ENCODE measurements at regions not wholly inside any gene's neighbourhood (a gene's known extent, or its start where the extent isn't known, plus 50 kb on each side); places are given as distances from the start of the nearest gene placed in this dataset.

DNA sequence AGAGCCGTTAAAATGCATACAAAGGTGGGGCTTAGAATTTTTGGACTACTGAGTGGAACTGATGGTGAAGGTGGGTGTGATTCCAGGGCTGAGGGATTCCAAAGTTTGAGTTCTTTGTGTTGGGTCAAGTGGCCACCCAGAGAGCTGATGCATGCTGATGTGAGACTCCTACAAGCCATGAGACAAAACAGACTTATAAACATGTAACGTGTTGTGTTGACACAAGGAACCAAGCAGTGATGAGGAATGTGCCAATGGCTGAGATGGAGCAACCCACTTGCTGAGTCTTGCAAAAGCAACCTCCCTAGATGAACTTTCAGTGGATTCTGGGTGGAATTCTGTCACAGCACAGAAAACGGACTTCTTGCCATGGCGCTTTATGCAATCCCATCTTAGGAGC, 289.0 kb downstream of the TLE3 start:
- no peak for DNase-seq (ENCODE audit: low read depth in 3 of 3, low spot score in 1 of 3)

DNA sequence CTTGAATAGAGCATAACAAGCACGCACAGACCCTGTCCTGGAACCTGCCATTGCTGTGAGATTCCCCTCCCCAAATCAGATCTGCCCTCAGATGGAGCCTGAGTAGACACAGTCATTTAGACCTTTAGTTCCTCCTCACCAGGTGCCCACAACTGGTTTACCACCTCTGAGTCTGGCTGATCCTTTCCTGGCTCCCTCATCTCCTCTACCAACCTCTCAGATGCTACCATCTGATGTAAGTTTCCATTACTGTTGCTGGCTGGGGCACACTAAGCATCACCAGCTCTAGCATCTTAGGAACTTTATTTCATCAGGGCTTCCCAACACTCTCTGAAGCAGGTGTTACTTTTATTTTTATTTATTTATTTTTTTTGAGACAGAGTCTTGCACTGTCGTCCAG, 288.3 kb downstream of the TLE3 start:
- DNase-seq (ENCODE audit: low read depth in 3 of 3, low spot score in 1 of 3) = no peak

DNA sequence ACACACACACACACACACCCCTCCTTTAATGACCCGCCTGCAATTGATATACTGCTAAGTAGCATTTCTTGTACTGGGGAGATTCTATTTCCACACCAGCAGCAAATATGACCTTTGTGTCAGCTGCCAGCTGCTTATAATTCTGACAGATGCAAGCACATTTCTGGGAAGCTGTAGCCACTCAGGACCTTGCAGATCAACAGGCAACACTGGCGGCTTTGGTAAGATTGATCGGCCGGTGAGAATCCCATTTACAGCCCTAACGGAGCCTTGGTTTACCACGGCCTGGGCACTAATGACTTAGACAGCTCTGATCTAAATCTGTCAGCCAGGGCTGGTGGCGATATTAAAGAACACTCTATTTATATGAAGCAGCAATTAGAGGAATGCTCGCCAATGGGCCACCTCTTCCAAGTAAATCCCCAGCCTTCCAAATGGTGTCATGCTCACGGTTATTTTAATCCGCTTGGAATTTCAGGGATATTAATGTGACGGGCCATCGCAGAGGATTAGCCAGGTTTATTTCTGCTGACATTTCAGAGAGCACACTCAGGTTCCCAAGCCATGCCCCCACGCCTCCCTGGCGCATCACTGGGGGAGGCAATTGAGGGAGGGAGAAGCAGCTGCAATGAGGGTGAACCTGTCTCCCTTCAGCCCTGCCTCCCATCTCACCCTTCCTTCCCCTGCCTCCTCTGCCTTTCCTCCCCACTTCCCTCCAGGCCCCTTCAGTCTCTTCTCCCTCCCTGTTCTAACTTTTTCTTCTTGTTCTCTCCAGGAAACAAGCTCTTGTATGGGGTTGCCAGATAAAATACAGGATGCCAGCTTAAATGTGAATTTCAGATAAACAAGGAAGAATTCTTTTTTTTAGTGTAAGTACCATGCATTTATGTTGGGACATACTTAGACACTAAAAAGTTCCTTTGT, 287.0 kb downstream of the TLE3 start:
- no peak for DNase-seq (ENCODE audit: low read depth in 3 of 3, low spot score in 1 of 3)

DNA sequence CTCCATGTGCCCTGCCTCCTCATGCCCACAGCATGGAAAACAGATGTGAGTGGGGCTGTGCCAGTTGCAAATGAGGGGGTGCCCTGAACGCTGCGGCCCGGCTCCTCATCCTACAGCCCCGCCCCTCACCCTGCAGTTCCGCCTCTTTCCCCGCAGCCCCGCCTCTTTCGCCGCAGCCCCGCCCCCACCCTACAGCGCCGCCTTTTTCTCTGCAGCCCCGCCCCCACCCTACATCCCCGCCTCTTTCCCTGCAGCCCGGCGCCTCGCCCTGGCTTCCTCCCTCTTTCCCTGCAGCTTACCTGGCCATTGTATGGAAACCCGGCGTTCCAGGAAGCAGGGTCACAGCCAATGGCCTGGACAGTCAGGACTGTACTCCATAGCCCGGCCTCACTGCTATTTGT, 284.9 kb downstream of the TLE3 start:
- no peak for DNase-seq (ENCODE audit: low read depth in 3 of 3, low spot score in 1 of 3)

DNA sequence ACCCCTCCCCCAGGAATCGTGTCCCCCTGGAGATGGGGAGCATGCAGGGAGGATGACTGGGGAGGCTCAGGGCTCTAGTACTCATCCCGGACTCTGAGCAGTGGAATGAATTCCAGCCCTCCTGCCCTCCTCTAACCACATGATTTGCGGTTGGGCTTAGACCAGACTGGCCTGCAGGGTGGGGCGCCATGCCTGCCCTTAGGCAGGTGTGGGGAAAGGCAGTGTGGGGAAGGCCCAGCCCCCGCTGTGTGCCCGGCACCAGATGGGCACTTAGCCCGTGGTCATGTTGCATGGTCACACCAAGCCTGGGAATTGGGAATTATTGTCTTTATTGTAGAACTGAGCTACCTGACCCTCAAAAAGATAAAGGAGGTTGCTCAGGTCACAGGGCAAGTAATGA, 283.8 kb downstream of the TLE3 start:
- DNase-seq (ENCODE audit: low read depth in 3 of 3, low spot score in 1 of 3) = no peak

DNA sequence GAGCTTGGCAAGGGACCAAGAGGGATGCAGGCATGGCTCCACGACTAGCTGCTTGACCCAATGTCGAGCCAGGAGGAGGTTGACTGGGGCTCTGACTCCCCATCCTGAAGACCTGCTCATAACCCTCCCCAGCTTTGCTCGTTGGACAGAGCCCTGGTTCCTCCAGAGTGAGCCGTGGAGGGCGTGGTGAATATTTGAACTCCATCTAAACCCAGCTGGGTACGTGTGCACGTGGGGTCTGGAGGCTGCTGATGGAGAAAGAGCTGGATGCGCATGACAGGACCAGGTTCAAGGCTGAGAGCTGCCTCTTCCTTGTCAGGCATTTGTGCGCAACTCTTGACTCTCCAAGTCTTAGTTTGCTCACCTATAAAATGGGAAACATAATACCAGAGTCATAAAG, 282.8 kb downstream of the TLE3 start:
- no peak for DNase-seq (ENCODE audit: low read depth in 3 of 3, low spot score in 1 of 3)

DNA sequence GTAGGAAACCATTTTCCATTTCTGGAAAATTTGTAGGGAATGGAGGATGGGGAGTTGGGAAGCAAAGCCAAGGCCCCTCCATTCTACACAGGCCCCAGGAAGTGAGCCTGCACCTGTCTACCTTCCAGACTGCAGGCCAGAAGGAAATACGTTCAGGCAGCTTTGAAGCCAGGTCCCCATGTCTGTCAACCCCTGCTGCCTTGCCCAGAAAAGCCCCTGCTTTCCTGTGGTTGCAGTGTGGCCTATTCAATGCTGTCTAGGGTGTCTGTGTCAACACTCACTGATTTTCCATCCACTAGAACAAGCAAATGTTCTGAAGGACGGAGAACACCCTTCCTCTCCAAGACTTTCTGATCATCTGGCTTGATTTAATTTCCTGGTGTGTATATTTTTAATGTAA, 281.9 kb downstream of the TLE3 start:
- no peak for DNase-seq (ENCODE audit: low read depth in 3 of 3, low spot score in 1 of 3)

DNA sequence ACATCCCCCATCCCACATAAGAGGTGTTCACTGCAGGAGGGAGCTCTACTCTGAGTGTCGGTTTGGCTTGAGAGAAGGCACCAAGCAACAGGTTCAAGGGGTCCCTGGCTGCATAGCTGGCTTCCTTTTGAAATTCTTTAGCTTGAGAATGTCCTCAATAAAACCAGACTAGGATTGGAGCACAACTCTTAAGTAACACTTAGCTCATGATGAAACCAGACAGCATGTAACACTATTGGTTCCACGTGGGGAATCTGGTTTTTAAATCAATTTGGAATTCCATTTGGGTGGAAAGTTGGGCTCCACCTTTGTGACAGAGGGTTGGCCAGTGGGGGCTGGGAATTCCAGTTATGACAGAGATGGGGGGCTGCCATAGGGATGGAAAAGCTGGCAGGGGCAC, 281.2 kb downstream of the TLE3 start:
- no peak for DNase-seq (ENCODE audit: low read depth in 3 of 3, low spot score in 1 of 3)

DNA sequence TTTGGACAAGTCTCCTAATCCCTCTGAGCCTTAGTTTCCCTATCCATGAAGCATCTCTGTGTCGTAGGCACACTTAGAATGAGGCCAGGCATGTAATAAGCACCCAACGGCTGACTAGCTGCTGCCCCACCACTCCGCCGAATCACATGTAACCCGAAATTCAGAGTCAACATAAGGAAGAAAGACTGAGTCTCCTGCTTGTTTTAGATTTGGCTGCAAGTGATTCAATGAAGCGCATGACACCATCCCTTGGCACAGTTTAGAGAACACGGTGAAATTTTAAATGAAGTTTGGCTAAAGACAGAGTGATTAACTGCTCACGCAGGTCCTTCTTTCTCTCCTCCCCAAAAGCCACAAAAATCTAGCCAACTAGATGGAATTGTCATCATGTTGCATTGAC, 279.2 kb downstream of the TLE3 start:
- DNase-seq (ENCODE audit: low read depth in 3 of 3, low spot score in 1 of 3) = no peak

DNA sequence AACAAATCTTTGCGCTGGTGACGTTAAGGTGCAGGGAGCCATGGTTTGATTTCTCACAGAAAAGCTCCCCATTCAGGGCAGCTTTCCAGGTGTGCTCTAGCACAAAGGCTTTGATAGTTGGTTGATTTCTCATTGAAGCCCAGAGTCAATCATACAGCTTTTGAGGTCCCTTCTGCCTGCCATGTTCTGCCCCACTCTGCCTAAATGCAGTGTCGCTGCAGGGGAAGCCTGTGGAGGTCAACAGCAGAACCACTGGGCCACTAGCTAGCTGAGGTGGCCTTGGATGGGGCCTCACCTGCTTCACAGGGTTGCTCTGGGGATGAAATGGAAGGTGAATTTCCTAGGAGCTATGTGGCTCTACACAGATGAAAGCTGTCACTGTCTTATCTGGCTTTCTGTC, 278.3 kb downstream of the TLE3 start:
- no peak for DNase-seq (ENCODE audit: low read depth in 3 of 3, low spot score in 1 of 3)

DNA sequence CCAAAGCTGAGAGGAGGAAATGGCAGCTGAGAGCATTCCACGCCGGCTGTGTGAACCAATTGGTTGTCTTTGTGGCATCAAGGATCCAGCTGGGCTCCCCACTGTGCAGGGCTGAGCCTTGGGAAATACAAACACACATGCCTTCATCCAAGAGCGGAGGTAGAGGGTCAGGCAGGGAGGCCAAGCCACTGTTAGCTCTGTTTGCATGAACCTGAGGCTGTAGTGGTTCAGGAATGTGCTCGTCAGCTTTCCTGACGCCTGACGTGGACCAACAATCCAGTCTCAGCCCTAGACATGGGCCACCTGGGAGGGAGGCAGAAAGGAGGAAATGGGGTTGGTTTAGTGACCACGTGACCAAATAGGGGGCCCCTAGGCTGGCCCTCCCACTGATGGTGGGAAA, 276.9 kb downstream of the TLE3 start:
- no peak for DNase-seq (ENCODE audit: low read depth in 3 of 3, low spot score in 1 of 3)

DNA sequence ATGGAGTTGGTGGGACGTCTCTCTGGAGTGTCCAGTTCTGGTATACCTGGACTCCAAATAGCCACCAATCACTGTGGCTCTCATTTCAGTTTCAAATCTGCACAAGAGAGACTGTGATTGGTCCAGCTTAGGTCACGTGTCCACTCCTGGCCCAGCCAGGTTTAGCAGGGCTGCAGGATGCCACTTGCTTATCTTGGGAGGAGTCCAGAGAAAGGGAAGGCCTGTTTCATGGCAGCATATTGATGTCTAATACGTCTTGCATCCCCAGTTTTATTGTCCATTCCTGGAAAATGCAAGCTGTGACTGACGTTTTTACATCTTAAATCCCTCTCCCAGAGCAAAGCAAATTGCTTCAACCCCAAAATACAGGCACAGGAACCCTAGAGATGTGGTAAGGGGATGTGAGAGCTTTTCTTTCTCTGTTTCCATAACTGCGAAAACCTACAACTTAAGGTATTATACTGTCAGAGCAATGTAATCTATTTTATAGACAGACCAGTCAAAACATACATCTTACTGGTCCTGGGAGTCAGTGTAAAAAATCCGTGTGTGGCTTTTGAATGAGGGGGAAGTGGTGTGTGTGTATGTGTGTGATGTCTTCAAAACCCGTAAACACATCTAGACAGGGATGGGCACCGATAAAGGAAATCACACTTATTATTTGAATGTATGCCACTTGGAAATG, 274.4 kb downstream of the TLE3 start:
- no peak for DNase-seq (ENCODE audit: low read depth in 3 of 3, low spot score in 1 of 3)

DNA sequence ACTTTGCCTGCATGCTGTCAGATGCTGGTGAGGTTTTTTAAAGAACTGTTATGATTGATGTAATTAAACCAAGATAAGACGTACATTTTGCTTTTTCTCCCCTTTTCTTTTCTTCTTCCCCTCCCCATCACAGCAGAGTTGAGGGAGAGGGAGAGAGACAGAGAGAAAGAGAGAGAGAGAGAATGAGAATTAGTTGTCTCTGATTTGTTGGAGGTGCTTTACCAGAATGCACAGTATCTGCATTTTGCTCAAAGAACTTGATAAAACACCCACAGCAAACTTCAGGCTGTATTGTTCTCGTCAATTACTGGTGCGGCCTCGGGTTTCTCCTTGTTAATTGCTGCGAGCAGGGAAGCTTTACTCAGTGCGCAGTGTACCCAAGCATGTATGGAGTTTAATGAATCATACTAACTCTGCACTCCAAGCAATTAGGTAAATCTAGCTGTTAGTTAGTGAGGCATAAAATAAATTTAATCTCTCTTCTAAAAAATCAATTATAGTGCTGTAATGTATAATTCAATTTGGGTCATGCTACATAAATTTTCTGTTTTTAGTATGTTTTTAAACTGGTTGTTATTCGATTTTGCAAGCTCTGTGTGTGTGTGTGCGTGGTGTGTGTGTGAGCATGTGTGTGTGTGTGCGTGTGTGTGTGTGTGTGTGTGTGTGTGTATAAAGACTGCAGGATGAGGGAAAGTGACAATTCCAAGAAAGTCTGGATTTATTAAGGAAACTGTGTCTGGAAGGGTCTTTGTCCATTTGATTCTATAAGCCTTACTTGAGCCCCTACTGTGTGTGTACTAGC, 273.4 kb downstream of the TLE3 start:
- no peak for DNase-seq (ENCODE audit: low read depth in 3 of 3, low spot score in 1 of 3)

DNA sequence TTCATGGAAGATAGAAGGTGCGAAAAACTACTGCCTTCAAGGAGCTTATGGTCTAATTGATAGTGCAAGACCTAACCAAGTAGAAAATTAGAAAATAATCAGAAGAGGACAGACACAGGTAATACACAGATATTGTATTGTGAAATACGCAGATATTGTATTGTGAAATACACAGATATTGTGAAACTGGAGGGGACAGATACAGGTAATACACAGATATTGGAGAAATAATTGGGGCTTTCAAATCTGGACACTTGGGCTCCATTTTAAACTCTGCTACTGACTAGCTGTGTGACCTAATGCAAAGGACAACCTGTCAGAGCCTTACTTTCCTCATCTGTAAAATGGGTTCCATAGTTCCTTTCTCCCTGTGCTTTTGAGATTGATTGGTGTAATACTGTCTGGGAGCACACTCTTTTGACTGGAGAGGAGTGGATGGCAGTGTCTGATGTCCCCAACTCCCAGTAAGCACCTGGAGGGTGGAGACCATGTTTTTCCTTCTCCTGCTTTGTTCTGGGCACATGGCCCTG, 272.8 kb downstream of the TLE3 start:
- no peak for DNase-seq (ENCODE audit: low read depth in 3 of 3, low spot score in 1 of 3)

DNA sequence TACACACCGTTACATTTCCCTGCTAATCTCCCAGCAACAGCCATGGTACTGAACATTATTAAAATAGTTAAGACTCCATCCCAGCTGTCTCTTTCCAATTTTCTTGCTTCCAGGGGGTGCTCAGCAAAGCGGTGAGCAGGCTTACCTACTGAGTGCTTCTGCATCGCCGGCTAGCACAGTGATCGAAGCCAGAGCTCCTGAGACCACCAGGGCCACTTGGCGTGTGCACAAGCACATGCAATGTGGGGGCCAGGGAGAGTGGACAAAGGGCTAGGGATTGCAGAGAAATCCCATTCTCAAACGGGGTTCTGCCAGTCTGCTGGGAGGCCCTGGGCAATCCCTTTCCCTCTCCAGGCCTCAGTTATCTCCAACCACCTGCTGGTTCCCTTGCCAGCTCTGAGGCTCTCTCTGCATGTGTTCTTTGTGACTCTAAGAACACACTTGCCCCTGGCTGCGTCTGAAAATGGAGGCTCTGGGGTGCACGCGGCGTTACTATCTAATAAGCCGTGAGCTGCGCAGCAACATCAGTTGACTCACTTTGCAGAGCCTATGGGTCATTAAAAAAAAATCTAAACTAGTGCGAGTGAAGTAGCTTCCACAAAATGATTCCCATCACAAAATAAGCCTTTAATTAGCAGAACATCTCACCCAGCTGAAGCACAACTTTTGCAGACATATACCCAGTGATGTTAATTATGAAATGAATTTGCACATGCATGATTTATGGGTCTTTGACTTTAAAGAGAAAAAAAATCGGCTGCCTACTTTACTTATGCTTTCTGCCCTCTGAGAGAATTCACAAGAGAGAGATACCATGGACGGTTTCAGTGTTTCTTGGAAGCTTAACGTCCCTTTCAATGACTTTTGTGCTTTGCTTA, 271.5 kb downstream of the TLE3 start:
- no peak for DNase-seq (ENCODE audit: low read depth in 3 of 3, low spot score in 1 of 3)

DNA sequence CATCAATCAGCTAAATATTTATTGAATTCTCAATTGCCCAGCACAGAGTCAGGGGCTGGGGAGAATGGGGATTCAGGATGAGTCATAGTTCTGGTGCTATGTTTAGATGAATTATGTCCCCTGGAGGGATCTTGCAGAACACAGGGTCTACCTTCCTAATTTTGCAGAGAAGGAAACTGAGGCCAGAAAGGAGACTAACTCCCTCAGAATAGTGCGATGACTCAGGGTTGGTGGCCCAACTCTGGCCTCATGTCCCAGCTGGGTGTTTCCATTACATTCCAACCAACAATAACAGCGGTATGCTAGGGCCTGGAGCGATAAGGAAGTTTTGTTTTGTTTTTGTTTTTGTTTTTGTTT, 270.9 kb downstream of the TLE3 start:
- no peak for DNase-seq (ENCODE audit: low read depth in 3 of 3, low spot score in 1 of 3)

DNA sequence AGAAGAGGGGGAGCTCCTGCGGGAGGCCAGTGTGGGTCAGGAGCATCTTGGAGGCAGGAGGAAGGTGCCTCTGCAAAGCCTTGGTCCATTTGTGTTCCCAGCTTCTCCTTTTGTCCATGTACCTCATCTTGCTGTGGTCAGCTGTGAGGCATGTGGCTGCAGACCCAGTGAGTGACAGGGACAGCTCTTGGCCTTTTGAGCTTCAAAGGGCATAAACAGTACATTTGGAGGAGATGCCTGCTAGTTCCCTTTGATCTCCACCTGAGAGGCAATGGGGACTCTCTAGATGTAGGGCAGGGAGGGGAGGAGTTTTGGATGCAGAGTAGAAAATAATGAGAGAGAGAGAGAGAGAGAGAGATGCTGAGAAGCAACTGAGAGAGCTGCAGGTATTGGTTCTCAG, 270.0 kb downstream of the TLE3 start:
- no peak for DNase-seq (ENCODE audit: low read depth in 3 of 3, low spot score in 1 of 3)

DNA sequence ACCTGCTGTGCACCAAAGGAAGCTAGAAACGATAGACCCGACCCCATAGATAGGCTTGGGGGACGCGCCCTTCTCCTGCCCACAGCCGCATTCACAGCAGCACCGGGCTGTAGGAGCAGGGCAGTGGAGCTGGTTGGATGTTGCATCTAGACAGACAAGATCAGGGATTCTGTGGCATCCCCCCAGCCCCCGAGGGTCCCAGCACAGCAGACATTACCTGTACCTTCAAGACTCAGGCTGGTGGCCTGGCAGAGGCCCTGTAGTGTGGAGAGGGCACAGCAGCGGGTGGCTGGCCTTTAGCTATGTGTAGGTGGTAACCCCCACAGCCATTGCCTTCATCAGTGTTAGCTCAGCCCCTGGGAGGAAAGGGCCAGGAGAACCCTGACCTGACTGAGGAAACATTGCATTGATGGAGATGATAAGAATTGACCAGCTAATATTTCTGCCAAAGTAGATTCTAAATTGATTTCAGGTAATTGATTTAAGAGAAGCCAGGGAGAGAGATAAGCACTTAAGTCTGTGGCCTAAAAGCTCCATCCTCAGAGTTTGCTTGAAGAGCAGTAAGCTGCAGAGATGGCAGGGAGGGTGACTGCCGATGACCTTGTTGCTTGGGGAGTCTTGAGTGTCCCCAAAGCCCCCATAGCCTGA, 269.4 kb downstream of the TLE3 start:
- no peak for DNase-seq (ENCODE audit: low read depth in 3 of 3, low spot score in 1 of 3)

DNA sequence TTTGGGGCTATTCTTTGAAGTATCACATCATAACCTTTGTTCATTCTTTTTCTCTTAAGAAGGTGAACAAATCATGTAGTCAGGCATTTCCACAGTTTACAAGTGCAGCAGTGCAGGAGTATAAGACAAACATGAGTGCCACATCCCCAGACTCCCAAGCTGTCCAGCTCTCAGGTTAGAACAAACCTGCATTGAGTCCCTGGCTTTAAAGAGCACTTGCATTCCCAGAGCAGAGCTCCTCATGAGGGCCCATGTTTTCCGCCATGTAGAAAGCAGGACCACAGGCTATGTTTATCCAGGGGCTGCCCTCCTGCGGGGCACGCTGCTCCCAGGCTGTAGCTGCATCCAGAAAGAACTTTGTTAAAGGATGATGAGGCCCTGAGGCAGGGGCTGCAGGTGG, 267.7 kb downstream of the TLE3 start:
- DNase-seq (ENCODE audit: low read depth in 3 of 3, low spot score in 1 of 3) = no peak

DNA sequence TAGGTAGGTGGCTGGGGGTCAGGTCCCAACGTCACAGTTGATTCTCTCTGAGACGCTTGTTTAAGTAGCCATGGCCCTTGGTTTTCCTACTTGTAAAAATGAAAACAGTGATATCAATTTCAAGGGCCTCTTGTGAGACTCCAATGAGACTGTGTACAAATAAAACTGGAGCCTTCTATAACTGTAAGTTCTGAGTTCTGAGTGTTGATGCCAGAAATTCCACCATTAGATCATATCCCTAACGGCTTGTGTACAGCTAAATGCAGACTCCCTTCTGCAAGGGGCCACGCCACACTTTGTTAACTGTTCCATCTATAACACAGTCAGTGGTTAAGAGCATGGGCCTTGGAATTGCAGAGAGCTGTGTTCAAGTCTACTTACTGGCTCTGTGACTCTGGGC, 267.3 kb downstream of the TLE3 start:
- no peak for DNase-seq (ENCODE audit: low read depth in 3 of 3, low spot score in 1 of 3)
